DMS 273 treated with DMSO at 0.1 percent for 48 hours (cell line): ENCODE measurements at regions not wholly inside any gene's neighbourhood (a gene's known extent, or its start where the extent isn't known, plus 50 kb on each side); places are given as distances from the start of the nearest gene placed in this dataset.
"Not testable (repeated sequence)": the region's sequence is repeated elsewhere in the genome, so short reads cannot be mapped to it uniquely, and the experiment has no call there.

ENCODE experiments used
- DNase-seq: peaks from one replicate; lab custom pipeline; 2025; lab: John Stamatoyannopoulos, UW

DNA sequence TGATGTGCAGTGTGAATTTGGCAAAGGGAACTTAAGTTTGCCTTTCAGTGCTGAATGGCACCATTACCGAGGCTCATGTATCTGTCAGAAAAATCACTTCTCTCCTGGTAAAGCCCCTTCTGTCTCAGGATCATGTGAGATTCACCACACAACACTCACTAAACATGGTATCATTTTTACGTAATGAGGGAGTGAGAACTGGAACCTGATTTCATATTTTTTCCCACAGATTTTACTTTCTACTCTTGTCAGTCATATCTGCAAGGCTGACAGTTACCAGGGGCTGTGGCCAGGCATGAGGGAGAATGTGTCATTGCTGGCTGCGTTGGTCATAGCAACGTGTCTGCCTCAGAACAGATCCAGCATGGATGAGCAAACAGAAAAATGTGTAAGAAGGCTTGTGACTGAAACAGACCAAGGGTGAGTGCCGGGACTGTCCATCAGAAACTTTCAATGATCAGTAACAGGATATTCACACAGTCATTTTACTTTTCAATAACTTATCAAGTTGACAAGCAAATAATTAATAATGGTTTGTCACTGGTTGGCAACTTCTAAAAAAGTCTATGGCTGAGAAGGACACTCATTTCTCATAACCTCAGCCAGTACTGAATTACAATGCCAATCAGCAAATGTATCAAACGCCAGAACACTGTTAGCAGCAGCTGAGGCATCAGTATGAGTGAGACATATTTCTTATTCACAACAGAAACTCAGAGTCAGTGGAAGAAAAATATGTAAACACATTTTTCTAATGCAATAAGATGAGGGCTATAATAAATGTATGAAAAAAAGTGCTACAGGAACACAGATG, 100.5 kb downstream of the CDC42EP3 start:
- no peak for DNase-seq

DNA sequence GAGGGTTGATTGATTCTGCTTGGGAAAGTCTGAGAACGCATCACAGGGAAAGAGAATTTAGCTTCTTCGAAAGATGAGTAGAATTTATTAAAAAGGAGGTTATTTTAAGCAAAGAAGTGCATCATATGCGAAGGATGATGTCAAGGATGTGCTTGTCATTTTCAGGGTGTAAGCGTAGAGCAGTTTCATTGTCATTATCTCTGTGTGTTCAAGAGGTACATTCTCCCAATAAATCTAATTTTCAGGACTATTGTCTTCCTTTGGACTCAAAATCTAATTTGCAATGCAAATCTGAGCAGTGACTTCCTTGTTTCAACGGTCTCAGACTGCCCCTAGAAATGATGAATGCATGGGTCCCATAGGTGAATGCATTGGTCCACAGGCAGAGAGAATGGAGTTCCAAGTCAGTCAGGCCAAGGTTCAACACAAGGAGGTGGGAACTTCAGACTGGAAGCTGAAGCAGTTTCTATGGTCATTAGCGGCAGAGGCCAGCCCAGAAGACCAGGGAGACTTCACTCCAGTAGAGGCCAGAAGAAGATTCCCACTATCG, 99.8 kb downstream of the CDC42EP3 start:
- DNase-seq, result no peak

DNA sequence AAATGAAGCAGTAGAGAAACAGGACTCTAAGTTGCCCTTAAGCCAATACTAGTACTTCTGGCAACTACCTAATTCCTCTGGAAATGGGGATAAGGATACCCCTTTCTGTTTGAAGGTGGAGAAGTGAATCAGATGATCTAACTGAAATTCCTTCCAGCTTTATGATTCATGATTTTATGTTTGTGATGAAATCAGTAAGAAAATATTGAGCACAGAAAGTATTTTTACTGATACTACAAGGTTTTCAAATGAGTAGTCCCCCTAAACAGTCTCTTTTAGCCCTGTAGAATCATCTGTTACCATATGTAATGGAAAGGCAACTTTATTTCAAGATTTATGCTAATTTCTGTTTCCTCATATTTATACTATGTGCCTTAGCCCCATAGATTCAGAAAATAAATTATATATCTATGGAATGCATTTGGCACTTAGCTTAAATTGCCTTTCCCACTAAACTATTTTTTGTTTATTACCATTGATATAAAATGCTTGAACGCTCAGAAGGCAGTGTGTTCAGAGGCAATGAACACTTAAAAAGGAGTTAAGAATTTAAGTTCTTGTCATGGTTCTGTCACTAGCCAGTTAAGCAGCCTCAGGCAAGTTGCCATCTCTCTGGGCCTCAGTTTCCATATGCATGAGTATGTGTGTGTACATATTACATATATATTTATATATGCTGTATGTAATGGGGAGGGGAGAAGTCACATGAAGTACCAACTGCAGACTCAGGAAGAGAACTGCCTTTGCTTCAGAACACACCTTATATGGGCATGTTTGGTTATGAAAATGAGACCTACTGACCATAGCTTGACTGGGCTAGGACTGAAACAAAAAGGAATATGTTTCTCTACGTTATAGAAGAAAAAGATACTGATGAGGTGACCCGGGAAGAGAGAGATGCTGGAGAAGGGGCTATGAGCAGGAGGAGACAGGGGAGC, 97.7 kb downstream of the CDC42EP3 start:
- no peak for DNase-seq

DNA sequence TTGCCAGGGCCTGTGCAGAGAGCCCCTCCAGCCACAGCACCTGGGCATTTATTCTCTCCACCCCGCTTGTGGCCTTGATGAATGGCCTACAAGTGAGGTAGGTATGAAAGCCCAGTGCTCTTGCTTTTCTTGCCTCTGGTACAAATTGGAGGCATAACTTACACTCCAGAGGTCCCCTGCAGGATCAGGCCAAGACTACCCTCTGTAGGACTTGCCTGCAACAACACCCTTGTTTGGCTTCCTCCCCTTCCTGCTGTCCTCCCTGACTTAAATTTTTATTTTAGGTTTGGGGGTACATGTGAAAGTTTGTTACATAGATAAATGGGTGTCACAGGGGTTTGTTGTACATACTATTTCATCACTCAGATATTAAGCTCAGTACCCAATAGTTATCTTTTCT, 95.7 kb downstream of the CDC42EP3 start:
- DNase-seq, result no peak

DNA sequence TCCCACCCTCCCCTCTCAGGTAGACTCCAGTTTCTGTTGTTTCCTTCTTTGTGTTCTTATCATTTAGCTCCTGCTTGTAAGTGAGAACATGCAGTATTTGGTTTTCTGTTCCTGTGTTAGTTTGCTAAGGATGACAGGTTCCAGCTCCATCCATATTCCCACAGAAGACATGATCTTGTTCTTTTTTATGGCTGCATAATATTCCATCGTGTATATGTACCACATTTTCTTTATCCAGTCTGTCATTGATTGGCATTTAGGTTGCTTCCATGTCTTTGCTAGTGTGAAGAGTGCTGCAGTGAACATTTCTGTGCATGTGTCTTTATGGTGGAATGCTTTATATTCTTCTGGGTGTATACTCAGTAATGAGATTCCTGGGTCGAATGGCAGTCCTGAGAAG, 95.2 kb downstream of the CDC42EP3 start:
- DNase-seq, result not testable (repeated sequence)

DNA sequence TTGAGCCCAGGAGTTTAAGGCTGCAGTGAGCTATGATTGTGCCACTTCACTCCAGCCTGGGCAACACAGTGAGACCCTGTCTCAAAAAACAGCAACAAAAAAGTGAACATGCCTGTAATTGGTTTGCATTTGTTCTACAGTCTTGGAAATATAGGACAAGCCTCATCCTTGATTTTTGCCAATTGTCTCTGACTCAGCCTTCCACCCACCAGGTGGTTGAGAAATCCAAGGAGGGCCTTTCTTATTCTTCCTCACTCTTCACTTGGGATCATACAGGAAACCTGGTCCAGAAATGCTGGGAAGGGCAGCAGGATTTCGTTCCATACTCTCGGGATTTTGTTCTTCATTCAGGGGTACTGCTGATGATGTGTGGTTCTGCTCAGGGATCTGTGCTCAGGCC, 94.6 kb downstream of the CDC42EP3 start:
- no peak for DNase-seq

DNA sequence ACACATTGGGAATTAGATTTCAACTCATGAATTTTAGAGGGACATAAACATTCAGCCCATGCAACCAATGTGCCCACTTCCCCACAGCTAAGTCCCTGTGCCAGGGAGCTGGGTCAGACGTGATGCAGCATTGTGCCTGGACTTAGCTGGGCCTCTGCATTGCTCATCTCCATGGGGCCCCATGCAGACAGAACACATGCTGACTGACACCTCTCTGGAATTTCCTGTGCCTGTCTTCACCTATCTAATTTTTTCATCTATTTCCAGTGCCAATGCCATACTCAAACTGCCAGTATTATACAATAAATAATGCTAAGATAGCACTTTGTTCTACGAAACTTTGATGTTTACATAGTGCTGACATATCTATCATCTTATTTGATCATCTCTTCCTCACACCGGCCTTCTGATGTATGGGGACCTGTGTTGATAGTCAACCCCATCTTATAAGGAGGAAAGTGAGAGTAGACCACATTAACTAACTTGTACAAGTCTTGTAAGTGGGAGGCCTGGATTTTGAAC, 92.2 kb downstream of the CDC42EP3 start:
- DNase-seq, result no peak

DNA sequence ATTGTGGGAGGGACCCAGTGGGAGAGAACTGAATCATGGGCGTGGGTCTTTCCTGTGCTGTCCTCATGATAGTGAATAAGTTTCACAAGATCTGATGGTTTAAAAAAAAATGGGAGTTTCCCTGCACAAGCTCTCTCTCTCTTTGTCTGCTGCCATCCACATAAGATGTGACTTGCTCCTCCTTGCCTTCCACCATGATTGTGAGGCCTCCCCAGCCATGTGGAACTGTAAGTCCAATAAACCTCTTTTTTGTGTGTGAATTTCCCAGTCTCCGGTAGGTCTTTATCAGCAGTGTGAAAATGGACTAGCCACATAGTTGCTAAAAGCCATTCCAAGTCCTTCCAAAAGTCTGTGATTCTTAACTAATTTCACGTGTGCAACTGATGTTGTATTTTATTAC, 91.5 kb downstream of the CDC42EP3 start:
- DNase-seq, result not testable (repeated sequence)

DNA sequence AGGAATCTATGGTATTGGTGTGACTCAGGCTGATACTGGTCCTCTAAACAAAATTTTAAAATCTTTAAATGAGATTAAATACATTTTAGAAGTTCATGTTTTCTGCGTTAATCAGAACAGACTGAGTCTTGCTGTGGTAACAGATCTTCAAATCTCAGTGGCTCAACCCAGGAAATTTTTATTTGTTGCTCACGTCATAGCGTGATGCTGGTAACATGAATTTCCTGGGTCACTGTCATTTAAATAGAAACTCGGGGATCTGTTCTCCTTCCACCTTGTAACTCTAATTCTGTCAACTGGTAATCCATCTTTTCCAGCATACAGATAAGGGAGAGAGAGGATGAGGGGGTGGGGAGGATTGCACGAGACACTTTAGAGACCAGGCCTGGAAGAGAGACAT, 90.0 kb downstream of the CDC42EP3 start:
- DNase-seq, result no peak

DNA sequence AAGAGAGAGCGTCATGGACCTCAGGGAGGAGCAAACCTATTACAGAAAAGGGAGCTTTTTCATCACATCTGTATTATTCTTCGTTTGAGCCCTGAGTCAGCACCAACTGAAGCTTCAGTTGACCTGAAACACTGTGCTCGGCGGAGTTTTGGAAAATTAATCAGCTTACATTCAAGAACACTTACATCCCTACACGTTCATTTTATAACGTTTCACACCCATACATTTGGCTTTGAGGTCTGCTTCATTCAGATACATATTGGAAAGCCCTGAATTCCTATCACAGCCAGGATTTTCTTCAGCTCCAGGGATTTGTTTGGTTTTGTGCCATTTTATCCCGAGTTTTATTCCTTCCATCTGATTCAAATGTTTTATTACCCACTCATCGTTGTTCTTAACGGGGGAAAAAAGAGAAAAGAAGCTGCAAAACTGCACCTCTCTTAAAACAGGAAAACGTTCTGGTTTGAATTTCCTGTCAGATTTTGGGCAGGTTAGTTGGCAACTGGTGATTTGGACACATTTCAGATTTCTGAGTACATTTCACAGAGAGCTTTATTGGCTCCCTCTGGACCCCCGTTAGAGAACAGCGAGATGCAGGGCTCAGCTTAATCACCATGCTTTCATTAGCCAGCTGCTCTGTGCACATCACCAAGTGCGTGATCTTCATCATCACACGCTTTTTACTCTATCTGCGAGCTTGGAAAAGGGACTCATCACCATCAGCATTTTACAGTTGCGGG, 88.8 kb downstream of the CDC42EP3 start:
- no peak for DNase-seq

DNA sequence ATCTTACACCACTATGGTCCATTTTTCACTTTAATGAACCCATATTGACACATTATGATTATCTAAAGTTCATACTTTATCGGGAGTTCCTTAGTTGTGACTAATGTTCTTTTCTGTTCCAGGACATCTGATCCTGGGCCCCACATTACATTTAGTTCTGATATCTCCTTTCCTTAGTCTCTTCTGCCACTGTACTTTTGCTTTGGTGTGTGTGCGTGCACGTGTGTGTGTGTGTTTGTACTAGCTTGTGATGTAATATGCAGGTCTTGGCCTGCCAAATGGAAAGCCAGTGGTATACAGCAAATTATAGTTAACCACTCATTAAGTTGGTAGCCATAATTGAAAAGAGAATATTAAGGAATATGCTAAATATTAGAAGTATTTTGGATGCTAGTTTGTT, 88.0 kb downstream of the CDC42EP3 start:
- DNase-seq, result no peak

DNA sequence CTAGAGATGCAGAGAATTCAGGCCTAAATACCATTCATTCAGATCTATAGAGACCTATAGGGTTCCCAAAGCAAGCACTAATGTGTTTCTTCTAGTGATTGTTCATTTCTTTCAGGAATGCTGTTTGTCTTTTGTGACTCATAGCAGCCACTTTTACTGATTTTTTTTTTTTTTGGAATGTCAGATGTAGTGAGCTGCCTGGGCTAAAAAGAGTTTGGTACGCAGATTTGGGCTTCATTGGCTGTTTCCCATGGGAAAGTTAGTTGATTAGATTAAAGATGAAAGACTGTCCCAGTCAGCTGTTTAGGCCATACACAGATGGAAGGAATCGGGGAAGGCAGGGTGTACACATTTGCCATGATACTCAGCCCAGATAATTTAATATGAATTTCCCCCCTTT, 87.6 kb downstream of the CDC42EP3 start:
- DNase-seq, result no peak

DNA sequence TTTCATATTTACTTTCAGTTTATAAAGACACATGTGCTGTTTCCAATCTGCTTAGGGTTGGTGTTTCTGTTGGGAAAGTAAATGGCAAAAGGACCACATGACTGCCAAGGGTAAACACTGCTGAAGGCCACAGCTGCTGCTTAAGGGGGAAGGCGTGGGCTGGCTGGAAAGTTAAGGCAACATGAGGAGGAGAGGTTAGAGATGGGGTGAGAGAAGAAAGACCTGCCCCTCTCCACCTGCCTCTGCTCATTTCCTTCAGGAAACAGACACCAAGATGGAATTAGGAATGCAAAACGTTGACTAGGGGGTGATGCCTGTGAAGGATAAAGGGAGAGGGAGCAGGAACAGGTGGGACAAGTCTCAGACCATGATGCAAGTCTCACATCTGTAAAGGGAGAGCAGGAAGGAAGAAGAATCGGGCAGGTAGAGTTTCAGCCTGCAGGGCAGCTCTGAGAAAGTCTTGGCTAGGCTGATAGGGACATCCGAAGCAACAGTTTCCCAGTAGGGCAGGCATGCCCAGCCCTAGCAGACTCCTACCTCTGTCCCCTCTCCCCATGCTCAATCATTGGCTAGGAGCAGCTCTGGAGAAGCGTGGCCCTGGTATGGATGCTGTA, 86.0 kb downstream of the CDC42EP3 start:
- no peak for DNase-seq

DNA sequence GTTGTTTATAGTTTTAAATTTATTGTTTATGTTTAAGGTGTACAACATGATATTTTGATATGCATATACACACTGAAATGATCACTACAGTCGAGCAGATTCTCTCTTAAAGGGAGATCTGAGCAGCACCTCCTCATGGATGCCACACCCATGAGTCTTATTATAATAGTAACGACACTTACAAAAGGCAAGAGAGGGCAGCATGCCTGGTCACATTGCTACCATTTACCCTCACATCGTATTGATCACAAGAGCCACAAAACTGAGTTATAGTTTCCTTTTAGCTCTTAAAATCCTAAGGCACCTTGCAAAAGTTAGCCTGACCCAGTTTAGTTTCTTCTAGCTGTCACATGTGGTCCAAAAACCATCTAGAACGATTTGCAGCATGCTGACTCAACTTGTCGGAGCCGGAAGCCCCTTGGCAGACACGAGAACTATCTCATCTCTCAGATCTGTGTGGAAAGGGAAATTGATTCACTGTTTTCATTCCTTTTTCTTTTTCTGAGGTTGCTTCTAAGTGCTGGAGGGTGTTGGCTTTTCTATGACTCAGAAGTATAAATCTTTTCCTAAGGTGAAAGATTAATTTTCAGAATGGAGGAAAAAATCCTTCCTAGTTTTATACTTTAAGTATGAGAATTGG, 85.3 kb downstream of the CDC42EP3 start:
- no peak for DNase-seq

DNA sequence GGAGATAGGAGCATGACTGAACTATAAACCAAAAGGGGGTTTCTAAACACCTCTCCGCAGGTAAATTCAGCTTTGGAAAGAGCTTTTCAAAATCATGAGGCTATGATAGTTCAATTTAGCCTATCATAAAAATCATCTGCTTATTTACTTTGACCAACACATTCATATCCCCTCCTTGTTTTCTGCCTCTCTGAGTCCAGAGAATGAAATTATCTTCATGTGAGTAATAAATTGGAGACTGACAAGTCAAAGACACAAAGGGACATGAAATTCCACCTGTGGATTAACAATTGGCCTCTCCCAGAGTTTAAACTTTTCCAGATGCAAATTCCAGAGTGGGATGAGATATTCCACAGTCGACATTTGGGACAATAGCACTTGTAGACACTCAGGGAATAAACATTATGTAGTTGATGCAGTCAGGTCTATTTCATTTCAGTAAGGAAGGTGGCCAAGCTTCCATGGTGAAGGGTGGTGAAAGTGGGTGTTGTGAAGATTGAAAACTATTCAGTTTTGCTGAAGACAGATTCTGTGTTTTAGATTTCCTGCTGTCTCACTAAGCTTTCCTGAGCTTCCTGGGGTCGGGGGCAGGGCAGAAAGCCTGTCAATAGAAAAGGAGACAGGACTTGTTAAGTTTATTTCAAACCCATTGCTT, 84.7 kb downstream of the CDC42EP3 start:
- DNase-seq, result no peak

DNA sequence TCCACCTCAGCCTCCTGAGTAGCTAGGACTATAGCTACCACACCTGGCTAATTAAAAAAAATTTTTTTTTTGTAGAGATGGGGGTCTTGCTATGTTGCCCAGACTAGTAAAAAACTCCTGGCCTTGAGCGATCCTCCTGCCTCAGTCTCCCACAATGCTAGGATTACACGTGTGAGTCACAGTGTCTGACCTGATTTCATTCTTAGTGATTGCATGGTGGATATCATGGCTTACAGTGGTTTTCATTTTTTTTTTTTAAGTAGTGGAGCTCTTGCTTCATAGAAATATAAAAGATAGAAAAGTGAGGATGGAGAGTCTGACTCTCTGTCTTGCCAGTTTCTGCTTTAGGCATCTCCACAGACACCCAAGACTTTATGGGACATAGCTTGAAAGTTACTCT, 83.6 kb downstream of the CDC42EP3 start:
- DNase-seq, result no peak

DNA sequence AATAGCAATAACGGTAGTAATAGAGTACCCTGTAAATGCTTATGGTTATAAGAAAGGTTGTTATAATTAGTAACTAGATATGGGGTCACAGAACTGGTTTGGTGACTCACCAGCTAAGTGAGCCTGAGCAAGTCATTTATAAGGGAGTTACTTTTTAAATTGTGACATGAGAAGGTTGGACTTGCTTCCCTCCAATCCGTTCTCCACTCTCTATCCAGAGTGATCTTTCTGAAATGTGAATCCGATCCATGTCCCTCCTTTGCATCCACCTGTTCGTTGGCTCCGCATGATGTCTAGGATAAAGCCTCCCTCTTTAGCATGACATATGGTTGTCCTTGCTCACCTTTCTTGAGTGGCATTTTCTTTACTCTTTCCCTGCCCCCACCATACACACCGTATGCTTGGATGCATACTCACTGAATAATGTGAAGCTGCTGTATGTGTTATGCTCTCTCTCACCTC, 83.1 kb downstream of the CDC42EP3 start:
- DNase-seq, result no peak

DNA sequence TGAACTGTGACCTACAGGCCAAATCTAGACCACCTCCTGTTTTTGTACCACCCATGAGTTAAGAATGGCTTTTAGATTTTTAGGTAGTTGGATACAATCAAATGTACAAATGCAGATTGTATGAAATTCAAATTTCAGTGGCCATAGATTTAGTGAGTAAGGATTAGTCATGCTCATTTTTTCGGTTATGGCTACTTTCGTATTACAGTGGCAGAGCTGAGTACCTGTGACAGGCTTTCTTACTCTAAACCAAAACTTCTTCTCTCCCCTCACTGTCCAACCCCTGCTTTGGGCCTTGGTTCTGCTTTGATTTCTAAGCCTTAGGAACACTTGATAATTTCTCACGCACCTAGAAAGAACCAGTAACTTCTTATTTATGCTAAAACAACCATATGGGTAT, 82.1 kb downstream of the CDC42EP3 start:
- DNase-seq, result no peak

DNA sequence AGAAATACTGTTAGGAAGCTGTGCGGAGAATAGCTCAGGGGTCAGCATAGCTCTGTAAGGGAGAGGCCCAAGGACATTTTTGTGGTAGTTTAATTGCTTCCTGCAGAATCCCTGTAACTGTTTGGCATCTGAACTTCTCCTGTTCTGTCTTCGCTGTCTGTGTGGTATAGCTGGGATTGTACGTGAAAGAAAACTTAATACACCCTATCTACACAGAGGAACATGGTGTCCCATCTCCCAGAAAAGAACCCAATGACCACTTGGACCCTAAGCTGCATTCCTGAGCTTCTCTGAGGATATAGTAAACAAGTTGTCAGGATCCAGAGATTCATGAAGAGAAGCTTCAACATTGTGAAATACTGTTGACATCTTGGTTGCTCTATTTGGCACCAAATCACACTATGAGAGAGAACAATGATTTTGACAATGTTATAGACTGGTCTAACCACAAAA, 81.3 kb downstream of the CDC42EP3 start:
- DNase-seq, result no peak
